Adrenal gland (tissue), 5 donors: ENCODE measurements at regions not wholly inside any gene's neighbourhood (a gene's known extent, or its start where the extent isn't known, plus 50 kb on each side); places are given as distances from the start of the nearest gene placed in this dataset.

Experiments used
- POLR2A ChIP-seq, 2 donors: fragments of 450-650 bp; IDR thresholded peaks; one replicate each; pipeline ENCODE4 v1.6.1; 2017; ENCODE audit warnings: antibody characterized with exemption in 2 of 2, mild to moderate bottlenecking in 2 of 2, moderate library complexity in 1 of 2
- TF ChIP-seq, protein P1 (sequence below), 6 experiments: fragments of 450-650 bp in 4 of 6; fragments of 200-600 bp in 2 of 6; sonication (generic) in 1 of 6; IDR thresholded peaks; 1 replicate in 5 of 6; 2 replicates in 1 of 6; pipeline versions ENCODE4 v1.5.1 to v1.8.0; 2016 to 2021; ENCODE audit warnings: antibody characterized with exemption in 6 of 6, mild to moderate bottlenecking in 2 of 6, moderate library complexity in 1 of 6
- donor health status: DM: no; HTN: no; CAD: no.

DNA sequence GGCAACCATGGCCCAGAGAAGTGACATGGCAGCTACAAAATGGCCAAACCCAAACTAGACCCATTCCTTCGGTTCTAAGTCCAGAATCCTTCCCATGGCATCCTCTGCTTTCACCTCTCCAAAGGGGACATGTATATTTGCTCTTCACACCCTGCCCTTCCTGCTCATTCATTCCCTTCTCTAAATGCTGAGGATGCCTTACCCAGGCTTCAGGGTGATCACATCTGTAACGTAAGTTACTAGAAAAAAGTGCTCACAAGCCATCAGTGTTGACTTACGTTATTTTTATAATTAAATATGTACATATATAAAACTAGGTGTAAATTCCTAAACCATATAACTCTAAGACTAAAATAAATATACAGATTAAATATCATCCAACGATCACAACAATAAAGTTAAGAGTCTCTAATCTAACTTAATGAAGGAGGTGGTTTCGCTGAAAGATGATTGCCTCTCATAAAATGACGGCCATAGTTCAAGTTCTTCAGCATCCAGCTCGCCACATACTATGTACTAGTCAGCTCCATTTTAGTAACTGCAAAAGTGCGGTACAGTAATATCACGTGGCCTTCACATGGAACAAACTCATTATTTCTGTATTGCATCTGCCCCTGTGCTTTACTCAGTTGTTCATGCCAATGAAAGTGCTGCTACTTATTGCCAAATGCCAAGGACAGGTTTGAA lies 74.6 kb downstream of the TENT5C start:
- TF ChIP-seq, protein P1, sequence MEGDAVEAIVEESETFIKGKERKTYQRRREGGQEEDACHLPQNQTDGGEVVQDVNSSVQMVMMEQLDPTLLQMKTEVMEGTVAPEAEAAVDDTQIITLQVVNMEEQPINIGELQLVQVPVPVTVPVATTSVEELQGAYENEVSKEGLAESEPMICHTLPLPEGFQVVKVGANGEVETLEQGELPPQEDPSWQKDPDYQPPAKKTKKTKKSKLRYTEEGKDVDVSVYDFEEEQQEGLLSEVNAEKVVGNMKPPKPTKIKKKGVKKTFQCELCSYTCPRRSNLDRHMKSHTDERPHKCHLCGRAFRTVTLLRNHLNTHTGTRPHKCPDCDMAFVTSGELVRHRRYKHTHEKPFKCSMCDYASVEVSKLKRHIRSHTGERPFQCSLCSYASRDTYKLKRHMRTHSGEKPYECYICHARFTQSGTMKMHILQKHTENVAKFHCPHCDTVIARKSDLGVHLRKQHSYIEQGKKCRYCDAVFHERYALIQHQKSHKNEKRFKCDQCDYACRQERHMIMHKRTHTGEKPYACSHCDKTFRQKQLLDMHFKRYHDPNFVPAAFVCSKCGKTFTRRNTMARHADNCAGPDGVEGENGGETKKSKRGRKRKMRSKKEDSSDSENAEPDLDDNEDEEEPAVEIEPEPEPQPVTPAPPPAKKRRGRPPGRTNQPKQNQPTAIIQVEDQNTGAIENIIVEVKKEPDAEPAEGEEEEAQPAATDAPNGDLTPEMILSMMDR (IDR thresholded peaks at IDR 0.05), result no peak
- TF ChIP-seq POLR2A (IDR thresholded peaks at IDR 0.05), result no peak
